ENCODE measurements at regions not wholly inside any gene's neighbourhood (a gene's known extent, or its start where the extent isn't known, plus 50 kb on each side); places are given as distances from the start of the nearest gene placed in this dataset.

GRCh38 chr6:143575901-143576426 is 64.4 kb upstream of the FUCA2 start:
- no peaks in the 10 kb centered on the region for H3K9me3 ChIP-seq
- ATAC-seq (no peak), DNase-seq (no peak)
- H3K4me1 ChIP-seq (ENCODE audit: low read depth), result no peaks in the 10 kb centered on the region
- no peak overlapping the region for H3K4me3 ChIP-seq
- TF ChIP-seq, protein P1, sequence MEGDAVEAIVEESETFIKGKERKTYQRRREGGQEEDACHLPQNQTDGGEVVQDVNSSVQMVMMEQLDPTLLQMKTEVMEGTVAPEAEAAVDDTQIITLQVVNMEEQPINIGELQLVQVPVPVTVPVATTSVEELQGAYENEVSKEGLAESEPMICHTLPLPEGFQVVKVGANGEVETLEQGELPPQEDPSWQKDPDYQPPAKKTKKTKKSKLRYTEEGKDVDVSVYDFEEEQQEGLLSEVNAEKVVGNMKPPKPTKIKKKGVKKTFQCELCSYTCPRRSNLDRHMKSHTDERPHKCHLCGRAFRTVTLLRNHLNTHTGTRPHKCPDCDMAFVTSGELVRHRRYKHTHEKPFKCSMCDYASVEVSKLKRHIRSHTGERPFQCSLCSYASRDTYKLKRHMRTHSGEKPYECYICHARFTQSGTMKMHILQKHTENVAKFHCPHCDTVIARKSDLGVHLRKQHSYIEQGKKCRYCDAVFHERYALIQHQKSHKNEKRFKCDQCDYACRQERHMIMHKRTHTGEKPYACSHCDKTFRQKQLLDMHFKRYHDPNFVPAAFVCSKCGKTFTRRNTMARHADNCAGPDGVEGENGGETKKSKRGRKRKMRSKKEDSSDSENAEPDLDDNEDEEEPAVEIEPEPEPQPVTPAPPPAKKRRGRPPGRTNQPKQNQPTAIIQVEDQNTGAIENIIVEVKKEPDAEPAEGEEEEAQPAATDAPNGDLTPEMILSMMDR (IDR thresholded peaks at IDR 0.05), result no peak
- intact Hi-C loops (cut with DNase I, micrococcal nuclease), result no loop called here
- H3K36me3 ChIP-seq (ENCODE audit: low read depth), result no peaks in the 10 kb centered on the region

- intact Hi-C loops (cut with DNase I, micrococcal nuclease), result no loop called here
- DNase-seq, result peak in 1 of 3 donors; percentile 64
- TF ChIP-seq, protein P1 (IDR thresholded peaks at IDR 0.05), result peak; percentile 79
- Histone ChIP-seq H3K36me3 (ENCODE audit: low read depth) (no peaks in the 10 kb centered on the region), H3K4me3 (no peak overlapping the region), H3K9me3 (no peaks in the 10 kb centered on the region), H3K4me1 (ENCODE audit: low read depth) (no peaks in the 10 kb centered on the region)
- ATAC-seq, result peak; percentile 95
These were observed 63.9 kb upstream of the FUCA2 start for GRCh38 chr6:143575440-143575839.

DNA sequence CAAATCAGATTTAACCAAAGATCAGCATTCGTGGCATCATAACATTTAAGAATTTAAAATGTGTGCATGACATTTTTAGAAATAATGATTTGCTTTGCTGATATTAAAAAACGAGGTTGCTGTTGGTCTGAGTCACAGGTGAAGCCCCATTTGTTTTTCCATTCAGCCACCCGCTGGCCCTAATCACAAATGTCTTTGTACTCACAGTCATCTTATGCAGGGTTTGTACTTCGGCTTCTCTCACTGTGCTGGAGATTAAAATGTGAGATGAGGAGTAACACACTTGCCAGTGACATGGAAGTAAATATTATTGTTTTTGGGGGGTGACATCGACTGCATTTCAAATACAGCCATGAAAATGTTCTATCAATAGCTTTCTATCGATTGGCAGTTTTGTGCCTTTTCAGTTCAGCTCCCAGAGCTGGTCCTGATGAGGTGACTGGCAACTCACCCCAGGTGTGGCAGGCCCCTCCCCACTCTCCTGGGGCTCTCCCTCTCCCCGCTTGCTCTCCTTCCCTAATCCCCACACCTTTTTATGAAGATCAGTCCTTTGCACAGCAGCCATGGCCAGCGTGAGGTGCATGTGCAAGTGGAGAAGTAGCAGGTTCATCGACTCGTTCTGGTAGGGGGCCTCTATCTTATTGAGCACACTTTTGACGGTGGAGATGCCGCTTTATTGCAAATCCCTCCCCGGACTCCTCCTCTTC is 58.8 kb upstream of the FUCA2 start:
- intact Hi-C loops (cut with DNase I, micrococcal nuclease), result loop anchor here in 1 of 2 donors (5.0 kb wide), 1 partner anchor 447 kb away; no protein-coding TSS in a partner anchor
- H3K4me1 ChIP-seq (ENCODE audit: low read depth), result no peaks in the 10 kb centered on the region
- H3K36me3 ChIP-seq (ENCODE audit: low read depth), result no peaks in the 10 kb centered on the region
- no peak for DNase-seq
- TF ChIP-seq, protein P1 (IDR thresholded peaks at IDR 0.05), result no peak
- no peaks in the 10 kb centered on the region for H3K9me3 ChIP-seq
- no peak for ATAC-seq
- H3K4me3 ChIP-seq, result no peak overlapping the region

DNA sequence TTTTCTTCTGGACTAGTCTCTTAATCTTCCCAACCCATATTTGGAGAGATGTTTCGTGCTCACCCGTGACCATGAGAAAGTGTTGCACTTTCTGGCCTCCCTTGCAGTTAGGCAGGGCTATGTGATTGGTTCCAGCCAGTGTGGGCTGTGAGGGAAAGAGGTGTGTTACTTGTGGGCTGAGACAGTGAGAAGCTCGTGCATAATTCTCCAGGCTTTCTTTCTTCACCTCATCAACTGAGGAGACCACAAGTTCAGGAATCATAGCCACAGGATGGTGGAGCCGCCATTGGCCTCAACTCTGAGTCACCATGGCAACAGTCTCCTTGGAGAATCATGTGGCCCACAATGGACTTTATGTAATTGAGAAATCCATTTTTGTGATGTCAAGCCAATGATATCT is 57.5 kb upstream of the FUCA2 start:
- H3K36me3 ChIP-seq (ENCODE audit: low read depth), result no peaks in the 10 kb centered on the region
- DNase-seq (no peak), ATAC-seq (no peak)
- no peaks in the 10 kb centered on the region for H3K9me3 ChIP-seq
- TF ChIP-seq, protein P1 (IDR thresholded peaks at IDR 0.05), result no peak
- no peak overlapping the region for H3K4me3 ChIP-seq
- no peaks in the 10 kb centered on the region for H3K4me1 ChIP-seq (ENCODE audit: low read depth)
- intact Hi-C loops (cut with DNase I, micrococcal nuclease), result loop anchor here in 1 of 2 donors (5.0 kb wide), 1 partner anchor 443 kb away; no protein-coding TSS in a partner anchor

- intact Hi-C loops (cut with DNase I, micrococcal nuclease), result loop anchor here in 1 of 2 donors (5.0 kb wide), 1 partner anchor 448 kb away; no protein-coding TSS in a partner anchor
- ATAC-seq, result no peak
- H3K9me3 ChIP-seq, result no peaks in the 10 kb centered on the region
- H3K4me1 ChIP-seq (ENCODE audit: low read depth), result no peaks in the 10 kb centered on the region
- TF ChIP-seq, protein P1 (IDR thresholded peaks at IDR 0.05), result no peak
- H3K4me3 ChIP-seq, result no peak overlapping the region
- no peaks in the 10 kb centered on the region for H3K36me3 ChIP-seq (ENCODE audit: low read depth)
- DNase-seq, result no peak
These were observed 53.0 kb upstream of the FUCA2 start for GRCh38 chr6:143564484-143565017.

All from mucosa of descending colon (tissue), 3 donors.